Endothelial cell of umbilical vein (primary cell): ENCODE measurements at regions not wholly inside any gene's neighbourhood (a gene's known extent, or its start where the extent isn't known, plus 50 kb on each side); places are given as distances from the start of the nearest gene placed in this dataset.

Experiments
- EZH2 ChIP-seq: IDR thresholded peaks from 2 replicates; pipeline ENCODE4 v1.6.1; 2012; ENCODE audit warnings: borderline replicate concordance, low read depth, mild to moderate bottlenecking, moderate library complexity, low read length, inconsistent platforms; ENCODE audit not compliant: severe bottlenecking
- JUN ChIP-seq: IDR thresholded peaks from 2 replicates; pipeline ENCODE4 v1.6.1; 2011; ENCODE audit warnings: borderline replicate concordance, low read depth; ENCODE audit not compliant: insufficient read length, insufficient read depth
- POLR2A ChIP-seq: IDR thresholded peaks from 2 replicates; pipeline ENCODE4 v1.6.1; 2012; ENCODE audit warnings: low read depth, mild to moderate bottlenecking, control low read depth, low read length
- TF ChIP-seq, protein P1 (sequence below), 2 donors: IDR thresholded peaks; 1 replicate in 1 of 2; 2 replicates in 1 of 2; pipeline ENCODE4 v1.5.1; 2011; ENCODE audit warnings: low read length in 2 of 2, mild to moderate bottlenecking in 2 of 2, moderate library complexity in 2 of 2, control low read depth in 1 of 2, inconsistent platforms in 1 of 2, low read depth in 1 of 2; ENCODE audit not compliant: insufficient read depth in 1 of 2; ENCODE audit errors: extremely low read depth in 1 of 2
- TF ChIP-seq, protein P2 (sequence below): IDR thresholded peaks from 2 replicates; pipeline ENCODE4 v1.6.1; 2011; ENCODE audit not compliant: insufficient read depth, insufficient read length

DNA sequence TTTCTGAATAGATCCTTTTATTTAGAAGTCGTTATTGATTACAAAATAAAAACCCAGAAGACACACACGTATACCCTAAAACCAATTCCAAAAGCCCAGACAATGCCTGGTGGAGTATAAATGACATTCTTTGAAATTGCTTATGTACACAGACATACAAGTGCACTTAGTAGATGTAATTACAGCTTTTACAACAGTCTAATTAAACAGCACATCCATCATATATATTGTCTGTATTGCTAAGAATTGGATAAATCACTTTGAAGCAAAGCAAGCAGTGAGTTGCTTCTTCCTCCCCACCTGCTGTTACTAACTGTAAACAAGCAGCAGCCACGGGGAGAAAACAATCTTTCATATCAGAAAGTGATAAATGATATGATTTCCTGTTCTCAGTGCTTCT, 645.7 kb downstream of the TLL1 start:
- TF ChIP-seq, protein P1, sequence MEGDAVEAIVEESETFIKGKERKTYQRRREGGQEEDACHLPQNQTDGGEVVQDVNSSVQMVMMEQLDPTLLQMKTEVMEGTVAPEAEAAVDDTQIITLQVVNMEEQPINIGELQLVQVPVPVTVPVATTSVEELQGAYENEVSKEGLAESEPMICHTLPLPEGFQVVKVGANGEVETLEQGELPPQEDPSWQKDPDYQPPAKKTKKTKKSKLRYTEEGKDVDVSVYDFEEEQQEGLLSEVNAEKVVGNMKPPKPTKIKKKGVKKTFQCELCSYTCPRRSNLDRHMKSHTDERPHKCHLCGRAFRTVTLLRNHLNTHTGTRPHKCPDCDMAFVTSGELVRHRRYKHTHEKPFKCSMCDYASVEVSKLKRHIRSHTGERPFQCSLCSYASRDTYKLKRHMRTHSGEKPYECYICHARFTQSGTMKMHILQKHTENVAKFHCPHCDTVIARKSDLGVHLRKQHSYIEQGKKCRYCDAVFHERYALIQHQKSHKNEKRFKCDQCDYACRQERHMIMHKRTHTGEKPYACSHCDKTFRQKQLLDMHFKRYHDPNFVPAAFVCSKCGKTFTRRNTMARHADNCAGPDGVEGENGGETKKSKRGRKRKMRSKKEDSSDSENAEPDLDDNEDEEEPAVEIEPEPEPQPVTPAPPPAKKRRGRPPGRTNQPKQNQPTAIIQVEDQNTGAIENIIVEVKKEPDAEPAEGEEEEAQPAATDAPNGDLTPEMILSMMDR (IDR thresholded peaks at IDR 0.05; ENCODE audit: extremely low read depth in 1 of 2, insufficient read depth in 1 of 2, low read depth in 1 of 2, low read length in 2 of 2), result no peak
- TF ChIP-seq JUN (no peak), EZH2 (no peak), POLR2A (no peak)
- TF ChIP-seq, protein P2, sequence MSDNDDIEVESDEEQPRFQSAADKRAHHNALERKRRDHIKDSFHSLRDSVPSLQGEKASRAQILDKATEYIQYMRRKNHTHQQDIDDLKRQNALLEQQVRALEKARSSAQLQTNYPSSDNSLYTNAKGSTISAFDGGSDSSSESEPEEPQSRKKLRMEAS, result no peak
